B cell (primary cell): ENCODE measurements at regions not wholly inside any gene's neighbourhood (a gene's known extent, or its start where the extent isn't known, plus 50 kb on each side); places are given as distances from the start of the nearest gene placed in this dataset.

Experiments
- ATAC-seq: fragments of 200-7000 bp; cut with Tn5 transposase; one replicate; pipeline ENCODE4 v1.10.0; 2021; ENCODE audit warnings: low read depth, mild to moderate bottlenecking, moderate number of reproducible peaks, moderate library complexity
- CTCF ChIA-PET: fragments of 350-600 bp; sonication (Branson Sonifier 250); formaldehyde crosslinking; loops from one replicate; lab custom pipeline; 2021; ENCODE audit warnings: antibody characterized with exemption, inconsistent platforms; lab: Charles Lee
- POLR2A ChIA-PET: fragments of 350-600 bp; sonication (Branson Sonifier 250); formaldehyde crosslinking; loops from one replicate; lab custom pipeline; 2021; ENCODE audit warnings: antibody characterized with exemption; lab: Charles Lee
- DNase-seq: peaks from one replicate; pipeline ENCODE4 v3.0.0; 2013
- H2AFZ ChIP-seq: 2 replicates; pipeline ENCODE4 v1.6.1; 2012; ENCODE audit warnings: mild to moderate bottlenecking, low read depth, low read length; ENCODE audit not compliant: insufficient read depth, poor library complexity, severe bottlenecking
- H3K27ac ChIP-seq, 2 donors: 1 replicate in 1 of 2; 2 replicates in 1 of 2; pipeline ENCODE4 v1.5.1; 2012 to 2013; ENCODE audit warnings: low read length in 2 of 2, mild to moderate bottlenecking in 2 of 2, moderate library complexity in 1 of 2
- H3K27me3 ChIP-seq, 4 experiments: fragments of 200-600 bp in 1 of 4; sonication (generic) in 1 of 4; replicated peaks in 1 of 4; 1 replicate in 2 of 4; 2 replicates in 2 of 4; pipeline versions ENCODE4 v1.6.1 to v1.7.0; 2013 to 2016; ENCODE audit warnings: low read length in 3 of 4, mild to moderate bottlenecking in 2 of 4, mixed read lengths in 1 of 4, moderate library complexity in 1 of 4; ENCODE audit not compliant: insufficient read depth in 4 of 4, control insufficient read depth in 3 of 4; ENCODE audit errors: control extremely low read depth in 1 of 4
- H3K36me3 ChIP-seq, 2 experiments: replicated peaks in 1 of 2; 1 replicate in 1 of 2; 2 replicates in 1 of 2; pipeline versions ENCODE4 v1.6.1 to v1.7.1; 2013; ENCODE audit warnings: low read length in 1 of 2; ENCODE audit not compliant: insufficient read depth in 2 of 2, control insufficient read depth in 1 of 2; ENCODE audit errors: control extremely low read depth in 1 of 2, extremely low read depth in 1 of 2
- H3K4me1 ChIP-seq, 2 donors: fragments of 200-600 bp in 1 of 2; sonication (generic) in 1 of 2; 1 replicate in 1 of 2; 2 replicates in 1 of 2; pipeline versions ENCODE4 v1.5.1 to v1.6.1; 2013 to 2017; ENCODE audit warnings: low read length in 2 of 2; ENCODE audit not compliant: control insufficient read depth in 2 of 2, insufficient read depth in 2 of 2
- H3K4me2 ChIP-seq: replicated peaks from 2 replicates; pipeline ENCODE3; 2012; ENCODE audit warnings: mild to moderate bottlenecking, low read depth, low read length; ENCODE audit not compliant: poor library complexity, severe bottlenecking
- H3K4me3 ChIP-seq, 5 experiments: fragments of 200-600 bp in 1 of 5; sonication (generic) in 1 of 5; 1 replicate in 3 of 5; 2 replicates in 2 of 5; pipeline versions ENCODE4 v1.5.1 to v1.7.0; 2011 to 2016; ENCODE audit warnings: low read length in 4 of 5, mild to moderate bottlenecking in 4 of 5, low read depth in 2 of 5, control low read depth in 1 of 5, moderate library complexity in 1 of 5; ENCODE audit not compliant: insufficient read depth in 1 of 5; ENCODE audit errors: control extremely low read depth in 1 of 5, extremely low read depth in 1 of 5
- H3K79me2 ChIP-seq: fragments of 200-600 bp; sonication (generic); one replicate; pipeline ENCODE4 v1.6.0; 2016; ENCODE audit warnings: low read length; ENCODE audit not compliant: control insufficient read depth, insufficient read depth
- H3K9ac ChIP-seq: fragments of 200-600 bp; sonication (generic); 2 replicates; pipeline ENCODE4 v1.6.1; 2017; ENCODE audit warnings: mild to moderate bottlenecking, low read length, moderate library complexity
- H3K9me3 ChIP-seq, 3 donors: one replicate each; pipeline versions ENCODE4 v1.6.1 to v1.7.1; 2013; ENCODE audit warnings: low read length in 2 of 3; ENCODE audit not compliant: control insufficient read depth in 2 of 3, insufficient read depth in 1 of 3; ENCODE audit errors: control extremely low read depth in 1 of 3
- H4K20me1 ChIP-seq: 2 replicates; pipeline ENCODE4 v1.6.0; 2012; ENCODE audit warnings: mild to moderate bottlenecking, low read length; ENCODE audit not compliant: insufficient read depth, control insufficient read depth, poor library complexity, severe bottlenecking
- H3K27ac Mint-ChIP-seq: one replicate; pipeline ENCODE4 v1.8.0; 2021; ENCODE audit warnings: mixed read lengths
- H3K27me3 Mint-ChIP-seq: one replicate; pipeline ENCODE4 v1.8.0; 2021; ENCODE audit warnings: mixed read lengths
- H3K4me1 Mint-ChIP-seq: one replicate; pipeline ENCODE4 v1.8.0; 2021; ENCODE audit warnings: mixed read lengths
- H3K4me3 Mint-ChIP-seq: one replicate; pipeline ENCODE4 v1.8.0; 2021; ENCODE audit warnings: mixed read lengths
- H3K9me3 Mint-ChIP-seq: one replicate; pipeline ENCODE4 v1.8.0; 2022; ENCODE audit warnings: mixed read lengths; ENCODE audit not compliant: insufficient read depth
- EZH2 ChIP-seq: IDR thresholded peaks from 2 replicates; pipeline ENCODE4 v1.6.1; 2012; ENCODE audit warnings: borderline replicate concordance, low read depth, mild to moderate bottlenecking, moderate library complexity, low read length; ENCODE audit not compliant: insufficient read depth, poor library complexity, severe bottlenecking
- WGBS: methylation state at CpG from one replicate; pipeline ENCODE4 v1.1.5; 2013; ENCODE audit warnings: missing lambda C conversion rate; ENCODE audit not compliant: insufficient coverage; 5-methylcytosine and 5-hydroxymethylcytosine counted together
- intact Hi-C: fragments of 100-400 bp; cut with micrococcal nuclease; formaldehyde crosslinking; loops from one replicate; pipeline ENCODE4 v1.10.0; 2022
- TF ChIP-seq, protein P1 (sequence below): fragments of 200-600 bp; IDR thresholded peaks from one replicate; pipeline ENCODE4 v1.8.0; 2022; ENCODE audit warnings: antibody characterized with exemption, mild to moderate bottlenecking

- Mint-ChIP-seq H3K27me3 (no peaks in the 10 kb centered on the region), H3K9me3 (peaks cover 4% of the 10 kb centered on the region), H3K4me3 (no peak overlapping the region), H3K4me1 (no peaks in the 10 kb centered on the region), H3K27ac (no peak overlapping the region)
- 43% methylated on average over 1 of the region's 4 CpGs for WGBS
- Histone ChIP-seq H3K4me2 (no peak overlapping the region), H3K79me2 (no peaks in the 10 kb centered on the region), H3K27me3 (no peaks in the 10 kb centered on the region), H3K4me1 (no peaks in the 10 kb centered on the region), H3K36me3 (no peaks in the 10 kb centered on the region), H3K9me3 (no peaks in the 10 kb centered on the region), H3K9ac (no peak overlapping the region), H2AFZ (no peak overlapping the region), H3K27ac (no peak overlapping the region), H3K4me3 (no peak overlapping the region), H4K20me1 (no peaks in the 10 kb centered on the region)
- intact Hi-C loops, result no loop called here
- ChIA-PET CTCF (no interaction called here), POLR2A (no interaction called here)
- no peak for ATAC-seq
- DNase-seq, result no peak
- TF ChIP-seq, protein P1, sequence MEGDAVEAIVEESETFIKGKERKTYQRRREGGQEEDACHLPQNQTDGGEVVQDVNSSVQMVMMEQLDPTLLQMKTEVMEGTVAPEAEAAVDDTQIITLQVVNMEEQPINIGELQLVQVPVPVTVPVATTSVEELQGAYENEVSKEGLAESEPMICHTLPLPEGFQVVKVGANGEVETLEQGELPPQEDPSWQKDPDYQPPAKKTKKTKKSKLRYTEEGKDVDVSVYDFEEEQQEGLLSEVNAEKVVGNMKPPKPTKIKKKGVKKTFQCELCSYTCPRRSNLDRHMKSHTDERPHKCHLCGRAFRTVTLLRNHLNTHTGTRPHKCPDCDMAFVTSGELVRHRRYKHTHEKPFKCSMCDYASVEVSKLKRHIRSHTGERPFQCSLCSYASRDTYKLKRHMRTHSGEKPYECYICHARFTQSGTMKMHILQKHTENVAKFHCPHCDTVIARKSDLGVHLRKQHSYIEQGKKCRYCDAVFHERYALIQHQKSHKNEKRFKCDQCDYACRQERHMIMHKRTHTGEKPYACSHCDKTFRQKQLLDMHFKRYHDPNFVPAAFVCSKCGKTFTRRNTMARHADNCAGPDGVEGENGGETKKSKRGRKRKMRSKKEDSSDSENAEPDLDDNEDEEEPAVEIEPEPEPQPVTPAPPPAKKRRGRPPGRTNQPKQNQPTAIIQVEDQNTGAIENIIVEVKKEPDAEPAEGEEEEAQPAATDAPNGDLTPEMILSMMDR, result no peak
- TF ChIP-seq EZH2, result no peak
Observed at GRCh38 chr16:64254443-64255367, 867.2 kb downstream of the CDH11 start.

DNA sequence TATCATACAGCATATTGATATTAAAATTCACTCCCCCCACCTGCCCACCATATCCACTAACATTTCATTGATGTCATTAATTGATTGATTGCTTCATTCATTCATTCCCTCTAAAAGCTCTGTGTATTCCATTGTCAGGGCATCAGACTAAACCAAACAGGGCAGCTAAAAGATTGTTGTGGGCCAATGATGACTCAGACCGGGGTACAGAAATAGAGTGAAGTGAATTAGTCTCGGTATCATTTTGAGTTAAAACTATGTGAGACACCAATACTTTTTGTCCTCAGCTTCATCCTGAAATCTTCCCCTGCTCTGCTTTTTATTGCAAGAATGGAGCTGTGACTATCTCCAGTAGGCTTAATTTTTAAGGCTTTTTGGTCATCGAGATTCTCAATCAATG lies 868.3 kb downstream of the CDH11 start:
- Histone ChIP-seq H3K4me3 (no peak overlapping the region), H3K4me1 (no peaks in the 10 kb centered on the region), H3K79me2 (no peaks in the 10 kb centered on the region), H3K4me2 (no peak overlapping the region), H3K9ac (no peak overlapping the region), H3K36me3 (no peaks in the 10 kb centered on the region), H2AFZ (no peak overlapping the region), H4K20me1 (no peaks in the 10 kb centered on the region), H3K27ac (no peak overlapping the region), H3K27me3 (no peaks in the 10 kb centered on the region), H3K9me3 (no peaks in the 10 kb centered on the region)
- intact Hi-C loops, result no loop called here
- no peak for DNase-seq
- Mint-ChIP-seq H3K4me1 (no peaks in the 10 kb centered on the region), H3K27me3 (no peaks in the 10 kb centered on the region), H3K4me3 (no peak overlapping the region), H3K27ac (no peak overlapping the region), H3K9me3 (peaks cover 4% of the 10 kb centered on the region)
- ChIA-PET POLR2A (no interaction called here), CTCF (no interaction called here)
- WGBS, result no CpG with 5 or more reads among the region's 3 CpGs
- TF ChIP-seq, protein P1, result no peak
- no peak for TF ChIP-seq EZH2
- no peak for ATAC-seq
